H1 (cell line): ENCODE measurements at regions not wholly inside any gene's neighbourhood (a gene's known extent, or its start where the extent isn't known, plus 50 kb on each side); places are given as distances from the start of the nearest gene placed in this dataset.

Experiments
- CTCF ChIA-PET: fragments of 300-600 bp; sonication (Branson Sonifier 250); formaldehyde crosslinking; loops from one replicate; lab custom pipeline; 2021; ENCODE audit not compliant: partially characterized antibody; lab: Charles Lee
- POLR2A ChIA-PET: fragments of 300-600 bp; sonication (Branson Sonifier 250); formaldehyde crosslinking; loops from one replicate; lab custom pipeline; 2021; ENCODE audit warnings: inconsistent platforms; ENCODE audit not compliant: partially characterized antibody; lab: Charles Lee
- DNase-seq, 2 experiments: peaks; one replicate each; pipeline versions ENCODE4 v3.0.0 to v3.0.0-alpha.2; 2010 to 2022; ENCODE audit warnings: low spot score in 2 of 2, low read depth in 1 of 2, mixed read lengths in 1 of 2
- FAIRE-seq: peaks from 2 replicates; lab custom pipeline; 2011; peaks lifted over from hg19 to GRCh38; lab: Jason Lieb, UNC
- H2AFZ ChIP-seq: 2 replicates; pipeline ENCODE4 v1.8.1; 2012; ENCODE audit warnings: low read length, inconsistent platforms
- H2AK5ac ChIP-seq: 2 replicates; pipeline ENCODE4 v1.6.1; 2013; ENCODE audit warnings: low read depth, low read length
- H2BK120ac ChIP-seq: replicated peaks from 2 replicates; pipeline ENCODE3; 2013; ENCODE audit warnings: low read depth, low read length, inconsistent platforms
- H2BK12ac ChIP-seq: 2 replicates; pipeline ENCODE4 v1.6.1; 2013; ENCODE audit warnings: low read depth, low read length
- H2BK15ac ChIP-seq: 2 replicates; pipeline ENCODE4 v1.6.1; 2013; ENCODE audit warnings: low read length
- H2BK20ac ChIP-seq: 2 replicates; pipeline ENCODE4 v1.6.1; 2013; ENCODE audit warnings: low read length
- H2BK5ac ChIP-seq: 2 replicates; pipeline ENCODE4 v1.6.1; 2013; ENCODE audit warnings: low read depth, low read length
- H3K14ac ChIP-seq: 2 replicates; pipeline ENCODE4 v1.6.1; 2013; ENCODE audit warnings: inconsistent platforms; ENCODE audit not compliant: insufficient read length
- H3K18ac ChIP-seq: 2 replicates; pipeline ENCODE4 v1.6.1; 2013; ENCODE audit warnings: low read length; ENCODE audit errors: extremely low read depth
- H3K23ac ChIP-seq: 2 replicates; pipeline ENCODE4 v1.6.1; 2013; ENCODE audit warnings: inconsistent platforms; ENCODE audit not compliant: insufficient read length
- H3K23me2 ChIP-seq: 2 replicates; pipeline ENCODE4 v1.6.1; 2013; ENCODE audit warnings: low read depth, low read length
- H3K27ac ChIP-seq: 2 replicates; pipeline ENCODE4 v1.6.1; 2011; ENCODE audit warnings: low read depth, low read length, inconsistent platforms
- H3K27me3 ChIP-seq, 4 experiments: replicated peaks in 1 of 4; 1 replicate in 1 of 4; 2 replicates in 3 of 4; pipeline versions ENCODE4 v1.6.1 to v1.8.1; 2011 to 2013; ENCODE audit warnings: low read length in 3 of 4, mild to moderate bottlenecking in 3 of 4, inconsistent platforms in 2 of 4, mixed read lengths in 2 of 4, moderate library complexity in 1 of 4; ENCODE audit not compliant: control insufficient read depth in 3 of 4, insufficient read depth in 3 of 4; ENCODE audit errors: extremely low read depth in 1 of 4
- H3K36me3 ChIP-seq, 4 experiments: 2 replicates each; pipeline versions ENCODE4 v1.6.1 to v1.8.1; 2011 to 2013; ENCODE audit warnings: mild to moderate bottlenecking in 4 of 4, low read length in 3 of 4, moderate library complexity in 2 of 4, control low read depth in 1 of 4, inconsistent platforms in 1 of 4; ENCODE audit not compliant: insufficient read depth in 4 of 4, control insufficient read depth in 2 of 4
- H3K4ac ChIP-seq: replicated peaks from 2 replicates; pipeline ENCODE3; 2013; ENCODE audit warnings: low read length, low read depth, mixed read lengths, inconsistent platforms; ENCODE audit not compliant: insufficient read length
- H3K4me1 ChIP-seq, 4 experiments: replicated peaks in 1 of 4; 1 replicate in 1 of 4; 2 replicates in 3 of 4; pipeline versions ENCODE4 v1.6.1 to v1.8.1; 2011 to 2013; ENCODE audit warnings: low read length in 3 of 4, inconsistent platforms in 2 of 4, mixed read lengths in 1 of 4; ENCODE audit not compliant: insufficient read depth in 4 of 4, control insufficient read depth in 3 of 4
- H3K4me2 ChIP-seq, 2 experiments: 2 replicates each; pipeline versions ENCODE4 v1.6.1 to v1.8.1; 2011 to 2013; ENCODE audit warnings: low read depth in 2 of 2, low read length in 2 of 2, control low read depth in 1 of 2, inconsistent platforms in 1 of 2, mild to moderate bottlenecking in 1 of 2; ENCODE audit not compliant: insufficient read depth in 1 of 2
- H3K4me3 ChIP-seq, 4 experiments: fragments of 200-600, 300-600 bp in 1 of 4; sonication (generic), shearing (Covaris generic), sonication (Bioruptor Twin) in 1 of 4; 2 replicates each; pipeline versions ENCODE4 v1.5.1 to v1.8.1; 2011 to 2016; ENCODE audit warnings: low read length in 4 of 4, low read depth in 3 of 4, control low read depth in 2 of 4, inconsistent platforms in 2 of 4, mild to moderate bottlenecking in 2 of 4, mixed read lengths in 1 of 4, moderate library complexity in 1 of 4; ENCODE audit not compliant: insufficient read depth in 2 of 4; ENCODE audit errors: extremely low read depth in 1 of 4
- H3K56ac ChIP-seq: replicated peaks from 2 replicates; pipeline ENCODE3; 2013; ENCODE audit warnings: low read depth, mild to moderate bottlenecking, mixed read lengths, low read length, inconsistent platforms; ENCODE audit not compliant: insufficient read length
- H3K79me1 ChIP-seq: 2 replicates; pipeline ENCODE4 v1.6.1; 2013; ENCODE audit warnings: low read depth, low read length, control low read depth
- H3K79me2 ChIP-seq, 2 experiments: 2 replicates each; pipeline versions ENCODE4 v1.6.1 to v1.8.1; 2012 to 2013; ENCODE audit warnings: low read length in 2 of 2, mild to moderate bottlenecking in 2 of 2, inconsistent platforms in 1 of 2; ENCODE audit not compliant: insufficient read depth in 2 of 2, control insufficient read depth in 1 of 2
- H3K9ac ChIP-seq, 4 experiments: replicated peaks in 1 of 4; 1 replicate in 1 of 4; 2 replicates in 3 of 4; pipeline versions ENCODE4 v1.6.1 to v1.8.1; 2011 to 2013; ENCODE audit warnings: low read depth in 3 of 4, low read length in 3 of 4, control low read depth in 2 of 4, mild to moderate bottlenecking in 2 of 4, moderate library complexity in 2 of 4, inconsistent platforms in 1 of 4; ENCODE audit errors: extremely low read depth in 1 of 4
- H3K9me3 ChIP-seq, 2 experiments: 2 replicates each; pipeline versions ENCODE4 v1.6.1 to v1.8.1; 2012 to 2013; ENCODE audit warnings: mild to moderate bottlenecking in 2 of 2, moderate library complexity in 2 of 2, control low read depth in 1 of 2, inconsistent platforms in 1 of 2, low read depth in 1 of 2, low read length in 1 of 2, mixed read lengths in 1 of 2; ENCODE audit not compliant: insufficient read depth in 2 of 2
- H4K20me1 ChIP-seq, 2 experiments: replicated peaks in 1 of 2; 2 replicates each; pipeline versions ENCODE3 to v1.8.1; 2011 to 2013; ENCODE audit warnings: inconsistent platforms in 2 of 2, low read length in 2 of 2, mild to moderate bottlenecking in 1 of 2; ENCODE audit not compliant: insufficient read depth in 2 of 2, control insufficient read depth in 1 of 2
- H4K5ac ChIP-seq: 2 replicates; pipeline ENCODE4 v1.6.1; 2013; ENCODE audit warnings: low read length, low read depth, mixed read lengths, inconsistent platforms; ENCODE audit not compliant: insufficient read length
- H4K8ac ChIP-seq: 2 replicates; pipeline ENCODE4 v1.8.0; 2013; ENCODE audit warnings: mild to moderate bottlenecking, moderate library complexity, low read length, inconsistent platforms; ENCODE audit not compliant: insufficient read depth; ENCODE audit errors: extremely low read depth
- H4K91ac ChIP-seq: replicated peaks from 2 replicates; pipeline ENCODE3; 2013; ENCODE audit warnings: low read length, mixed read lengths, inconsistent platforms; ENCODE audit not compliant: insufficient read length
- BRCA1 ChIP-seq: IDR thresholded peaks from 2 replicates; pipeline ENCODE4 v1.6.1; 2012; ENCODE audit warnings: low read depth, low read length, improper control_type of control experiment
- CEBPB ChIP-seq: IDR thresholded peaks from 2 replicates; pipeline ENCODE4 v1.6.1; 2012; ENCODE audit warnings: low read depth, low read length
- GTF2F1 ChIP-seq: IDR thresholded peaks from 2 replicates; pipeline ENCODE4 v1.6.1; 2012; ENCODE audit warnings: low read depth, low read length, improper control_type of control experiment, borderline replicate concordance
- JUN ChIP-seq: IDR thresholded peaks from 2 replicates; pipeline ENCODE4 v1.6.1; 2011; ENCODE audit warnings: low read depth, mild to moderate bottlenecking, improper control_type of control experiment, low read length
- KDM1A ChIP-seq: fragments of 200-600, 300-600 bp; sonication (generic); IDR thresholded peaks from 2 replicates; pipeline ENCODE4 v1.7.1; 2016; ENCODE audit warnings: mild to moderate bottlenecking, low read length, borderline replicate concordance
- NANOG ChIP-seq: IDR thresholded peaks from 2 replicates; pipeline ENCODE4 v1.6.1; 2011; ENCODE audit warnings: low read length, low read depth, mild to moderate bottlenecking, inconsistent platforms; ENCODE audit not compliant: insufficient read depth, poor library complexity, severe bottlenecking
- SIN3A ChIP-seq, 2 experiments: IDR thresholded peaks in 1 of 2; conservative IDR thresholded peaks in 1 of 2; 2 replicates each; pipeline ENCODE4 v1.6.1; 2011 to 2012; ENCODE audit warnings: low read length in 2 of 2, improper control_type of control experiment in 1 of 2, low read depth in 1 of 2, mild to moderate bottlenecking in 1 of 2
- SP2 ChIP-seq: IDR thresholded peaks from 2 replicates; pipeline ENCODE4 v1.6.1; 2012; ENCODE audit warnings: mild to moderate bottlenecking, low read length, inconsistent platforms
- TCF12 ChIP-seq: IDR thresholded peaks from 2 replicates; pipeline ENCODE4 v1.6.1; 2011; ENCODE audit warnings: low read depth, mild to moderate bottlenecking, low read length
- WGBS, 2 experiments: shearing (Covaris generic) in 1 of 2; methylation state at CpG; one replicate each; pipeline versions ENCODE4 v1.1.6 to v1.1.7; 2013 to 2015; ENCODE audit warnings: low lambda C conversion rate in 2 of 2, mixed read lengths in 2 of 2, inconsistent platforms in 1 of 2, low coverage in 1 of 2, missing lambda C conversion rate in 1 of 2; ENCODE audit not compliant: insufficient replicate concordance in 2 of 2, insufficient coverage in 1 of 2, insufficient read length in 1 of 2; ENCODE audit errors: extremely low coverage in 1 of 2, missing lambda C conversion rate in 1 of 2; 5-methylcytosine and 5-hydroxymethylcytosine counted together

DNA sequence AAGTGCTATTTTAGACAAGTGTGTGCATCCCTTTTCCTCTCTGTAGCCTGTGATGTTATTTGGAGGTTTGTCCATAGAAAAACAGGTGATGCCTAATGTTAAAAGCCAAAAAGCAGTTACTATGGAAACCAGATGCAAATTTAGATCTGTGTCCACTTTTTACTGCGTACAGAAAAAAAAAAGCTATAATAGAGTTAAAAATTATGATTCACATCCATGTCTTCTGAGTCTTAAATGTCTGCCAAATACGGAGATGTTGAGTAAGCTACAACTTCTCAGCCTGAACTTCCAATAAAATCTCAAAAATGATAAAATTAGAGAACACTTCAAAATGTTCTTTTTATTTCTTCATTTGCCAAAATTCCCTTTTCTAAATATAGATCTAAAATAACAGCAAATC, 74.2 kb upstream of the GAP43 start:
- Histone ChIP-seq H3K14ac (no peak overlapping the region), H2BK5ac (no peak overlapping the region), H4K91ac (no peak overlapping the region), H2BK12ac (no peak overlapping the region), H3K4ac (no peak overlapping the region), H3K27ac (no peak overlapping the region), H3K4me1 (no peaks in the 10 kb centered on the region), H3K79me2 (no peaks in the 10 kb centered on the region), H2AFZ (no peak overlapping the region), H3K23ac (no peak overlapping the region), H3K4me3 (no peak overlapping the region), H3K9me3 (no peaks in the 10 kb centered on the region), H3K4me2 (no peak overlapping the region), H4K5ac (no peak overlapping the region), H3K18ac (no peak overlapping the region), H2BK20ac (no peak overlapping the region), H3K36me3 (no peaks in the 10 kb centered on the region), H3K9ac (no peak overlapping the region), H3K56ac (no peak overlapping the region), H2BK120ac (no peak overlapping the region), H2AK5ac (no peak overlapping the region), H4K20me1 (no peaks in the 10 kb centered on the region), H3K79me1 (no peaks in the 10 kb centered on the region), H3K27me3 (no peaks in the 10 kb centered on the region), H3K23me2 (0 out of 2 replicates have a peak, but pooled peaks cover 2% of the 10 kb centered on the region), H2BK15ac (no peak overlapping the region), H4K8ac (no peak overlapping the region)
- ChIA-PET POLR2A (no interaction called here), CTCF (no interaction called here)
- no peak for FAIRE-seq
- 93% methylated on average over 2 of the region's 2 CpGs; no CpG with 5 or more reads in 1 of the 2 experiments for WGBS, 2 experiments
- no peak for DNase-seq
- TF ChIP-seq SP2 (no peak), BRCA1 (no peak), CEBPB (no peak), KDM1A (no peak), NANOG (no peak), TCF12 (no peak), GTF2F1 (no peak), SIN3A (conservative IDR thresholded peaks at IDR 0.05 in 1 of 2, IDR thresholded peaks at IDR 0.05 in 1 of 2; ENCODE audit: low read depth in 1 of 2, low read length in 2 of 2) (no peak), JUN (no peak)
